DOHH2 (cell line): ENCODE measurements at regions not wholly inside any gene's neighbourhood (a gene's known extent, or its start where the extent isn't known, plus 50 kb on each side); places are given as distances from the start of the nearest gene placed in this dataset.

Experiments used
- H3F3A ChIP-seq: fragments of 200-600 bp; sonication (generic), shearing (Covaris generic); 2 replicates; pipeline ENCODE4 v1.6.0; 2016; ENCODE audit warnings: antibody characterized with exemption, mild to moderate bottlenecking; ENCODE audit not compliant: control insufficient read depth, insufficient read depth
- H3K27ac ChIP-seq: fragments of 200-600 bp; sonication (generic); 2 replicates; pipeline ENCODE4 v1.5.1; 2014; ENCODE audit warnings: low read depth, mild to moderate bottlenecking, low read length, moderate library complexity
- H3K27me3 ChIP-seq: fragments of 200-600 bp; sonication (generic); 2 replicates; pipeline ENCODE4 v1.6.1; 2014; ENCODE audit warnings: mild to moderate bottlenecking, low read length, mixed read lengths; ENCODE audit not compliant: control insufficient read depth
- H3K36me3 ChIP-seq: fragments of 200-600 bp; sonication (generic); 2 replicates; pipeline ENCODE4 v1.6.1; 2014; ENCODE audit warnings: mild to moderate bottlenecking, low read length, moderate library complexity, mixed read lengths; ENCODE audit not compliant: control insufficient read depth
- H3K4me1 ChIP-seq: fragments of 200-600 bp; sonication (generic); 2 replicates; pipeline ENCODE4 v1.6.1; 2014; ENCODE audit warnings: mild to moderate bottlenecking, low read length, mixed read lengths; ENCODE audit not compliant: control insufficient read depth
- H3K4me2 ChIP-seq: fragments of 200-600 bp; sonication (generic); 2 replicates; pipeline ENCODE4 v1.6.0; 2014; ENCODE audit warnings: mild to moderate bottlenecking, low read length, moderate library complexity
- H3K4me3 ChIP-seq: fragments of 200-600 bp; sonication (generic); 2 replicates; pipeline ENCODE4 v1.5.1; 2014; ENCODE audit warnings: mild to moderate bottlenecking, low read length, mixed read lengths
- H3K79me2 ChIP-seq: fragments of 200-600 bp; sonication (generic); 2 replicates; pipeline ENCODE4 v1.6.1; 2014; ENCODE audit warnings: mild to moderate bottlenecking, low read length, mixed read lengths; ENCODE audit not compliant: control insufficient read depth
- H3K9me2 ChIP-seq: fragments of 200-600 bp; sonication (generic); replicated peaks from 2 replicates; pipeline ENCODE4 v1.6.1; 2014; ENCODE audit warnings: mild to moderate bottlenecking, low read length, mixed read lengths; ENCODE audit not compliant: control insufficient read depth
- H3K9me3 ChIP-seq: fragments of 200-600 bp; sonication (generic); 2 replicates; pipeline ENCODE4 v1.6.1; 2014; ENCODE audit warnings: antibody characterized with exemption, low read length, mixed read lengths; ENCODE audit not compliant: control insufficient read depth, insufficient read depth
- H4K20me1 ChIP-seq: fragments of 200-600 bp; sonication (generic); 2 replicates; pipeline ENCODE4 v1.6.0; 2014; ENCODE audit warnings: low read depth, mild to moderate bottlenecking, antibody characterized with exemption, low read length, moderate library complexity; ENCODE audit not compliant: control insufficient read depth, insufficient read depth
- EZH2phosphoT487 ChIP-seq: fragments of 200-600 bp; sonication (generic); IDR thresholded peaks from 2 replicates; pipeline ENCODE4 v1.6.1; 2017; ENCODE audit warnings: borderline replicate concordance, mild to moderate bottlenecking, antibody characterized with exemption, low read length, moderate library complexity, mixed read lengths
- TF ChIP-seq, protein P1 (sequence below): fragments of 200-600 bp; sonication (generic); IDR thresholded peaks from one replicate; pipeline ENCODE4 v1.5.1; 2014; ENCODE audit warnings: antibody characterized with exemption, mild to moderate bottlenecking, low read depth, low read length; ENCODE audit not compliant: poor library complexity, severe bottlenecking

DNA sequence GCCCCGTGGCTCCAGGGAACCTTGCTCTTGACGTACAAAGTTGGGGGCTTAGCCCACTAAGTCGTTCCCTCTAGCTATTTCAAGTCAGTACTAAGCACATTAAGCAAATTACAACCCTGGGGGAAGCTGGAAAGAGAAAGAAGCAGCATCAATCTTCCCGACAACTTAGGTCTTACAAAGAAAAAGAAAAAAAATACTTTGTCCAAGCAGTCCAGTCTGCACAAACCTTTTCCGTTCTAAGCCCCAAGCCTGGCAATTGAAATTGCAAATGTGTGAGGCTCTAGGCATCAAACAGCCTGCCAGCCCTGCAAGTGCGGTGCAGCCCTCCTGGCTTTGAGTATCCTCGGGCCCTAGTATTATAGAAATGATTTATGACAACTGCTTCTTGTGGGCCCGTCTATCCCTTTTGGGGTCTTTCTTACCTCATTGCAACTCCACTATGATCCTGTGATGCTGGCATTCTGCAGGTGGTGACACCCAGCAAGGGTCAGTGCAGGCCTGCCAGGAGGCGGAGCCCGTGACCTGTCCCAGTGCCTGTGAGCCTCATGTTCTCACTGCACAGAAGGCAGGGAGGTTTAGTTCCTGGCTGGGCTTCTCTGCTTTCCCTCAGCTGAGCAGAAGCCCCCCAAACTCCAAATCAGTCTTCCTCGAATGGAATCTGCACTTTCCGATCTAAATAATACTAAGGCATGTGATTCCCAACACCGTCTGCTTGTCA lies 232.3 kb upstream of the IRX2 start:
- Histone ChIP-seq H4K20me1 (no peaks in the 10 kb centered on the region), H3K4me3 (no peak overlapping the region), H3K79me2 (no peaks in the 10 kb centered on the region), H3K27ac (no peak overlapping the region), H3K9me3 (no peaks in the 10 kb centered on the region; the same call in 1 of the 2 replicates), H3K36me3 (no peaks in the 10 kb centered on the region), H3F3A (no peaks in the 10 kb centered on the region), H3K4me1 (no peaks in the 10 kb centered on the region), H3K27me3 (no peaks in the 10 kb centered on the region), H3K4me2 (no peak overlapping the region), H3K9me2 (no peaks in the 10 kb centered on the region)
- TF ChIP-seq EZH2phosphoT487, result no peak
- TF ChIP-seq, protein P1, sequence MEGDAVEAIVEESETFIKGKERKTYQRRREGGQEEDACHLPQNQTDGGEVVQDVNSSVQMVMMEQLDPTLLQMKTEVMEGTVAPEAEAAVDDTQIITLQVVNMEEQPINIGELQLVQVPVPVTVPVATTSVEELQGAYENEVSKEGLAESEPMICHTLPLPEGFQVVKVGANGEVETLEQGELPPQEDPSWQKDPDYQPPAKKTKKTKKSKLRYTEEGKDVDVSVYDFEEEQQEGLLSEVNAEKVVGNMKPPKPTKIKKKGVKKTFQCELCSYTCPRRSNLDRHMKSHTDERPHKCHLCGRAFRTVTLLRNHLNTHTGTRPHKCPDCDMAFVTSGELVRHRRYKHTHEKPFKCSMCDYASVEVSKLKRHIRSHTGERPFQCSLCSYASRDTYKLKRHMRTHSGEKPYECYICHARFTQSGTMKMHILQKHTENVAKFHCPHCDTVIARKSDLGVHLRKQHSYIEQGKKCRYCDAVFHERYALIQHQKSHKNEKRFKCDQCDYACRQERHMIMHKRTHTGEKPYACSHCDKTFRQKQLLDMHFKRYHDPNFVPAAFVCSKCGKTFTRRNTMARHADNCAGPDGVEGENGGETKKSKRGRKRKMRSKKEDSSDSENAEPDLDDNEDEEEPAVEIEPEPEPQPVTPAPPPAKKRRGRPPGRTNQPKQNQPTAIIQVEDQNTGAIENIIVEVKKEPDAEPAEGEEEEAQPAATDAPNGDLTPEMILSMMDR, result no peak

DNA sequence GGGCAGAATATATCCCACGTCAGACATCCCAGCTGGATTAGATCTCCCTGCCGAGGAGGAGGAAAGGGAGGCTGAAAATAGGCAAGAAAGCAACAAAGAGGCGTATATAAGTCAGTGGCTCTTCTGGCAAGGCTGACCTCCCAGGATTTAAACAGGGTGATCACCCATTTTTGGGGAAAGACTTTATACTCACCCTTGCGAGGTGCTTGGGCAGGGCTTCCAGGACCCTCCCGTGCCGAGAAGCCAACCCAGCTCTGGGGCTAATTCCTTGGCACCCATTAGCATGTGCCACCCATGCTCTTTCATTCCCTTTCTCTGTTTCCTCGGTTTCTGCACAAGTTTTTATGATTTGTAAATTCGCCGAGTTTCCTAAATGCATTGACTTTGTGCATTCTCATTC lies 230.2 kb upstream of the IRX2 start:
- Histone ChIP-seq H3K4me1 (no peaks in the 10 kb centered on the region), H3K36me3 (no peaks in the 10 kb centered on the region), H3K27ac (no peak overlapping the region), H3K4me3 (no peak overlapping the region), H3K9me3 (no peaks in the 10 kb centered on the region; the same call in 1 of the 2 replicates), H4K20me1 (no peaks in the 10 kb centered on the region), H3K9me2 (no peaks in the 10 kb centered on the region), H3F3A (no peaks in the 10 kb centered on the region), H3K4me2 (no peak overlapping the region), H3K27me3 (no peaks in the 10 kb centered on the region), H3K79me2 (no peaks in the 10 kb centered on the region)
- no peak for TF ChIP-seq EZH2phosphoT487

DNA sequence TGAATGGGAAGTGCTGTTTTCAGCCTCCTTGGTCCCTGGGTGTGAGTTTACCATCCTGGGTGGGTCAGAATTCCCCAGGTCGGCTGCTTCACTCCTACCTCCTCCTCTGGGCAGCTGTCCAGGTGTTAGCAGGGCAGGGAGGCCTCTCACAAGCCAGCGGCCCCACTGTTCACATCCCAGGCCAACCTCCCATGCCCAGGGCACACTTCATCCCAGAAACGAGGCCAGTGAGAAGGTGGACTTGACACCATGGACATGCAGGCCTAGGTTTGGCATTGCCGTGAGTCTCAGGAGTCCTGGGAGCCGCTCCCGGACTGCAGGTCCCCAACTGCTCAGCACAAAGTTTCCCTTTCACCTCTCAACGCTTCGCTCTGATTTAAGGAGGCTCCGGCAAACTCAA lies 229.6 kb upstream of the IRX2 start:
- Histone ChIP-seq H3F3A (no peaks in the 10 kb centered on the region), H3K9me3 (no peaks in the 10 kb centered on the region; the same call in 1 of the 2 replicates), H3K9me2 (no peaks in the 10 kb centered on the region), H3K27ac (no peak overlapping the region), H4K20me1 (no peaks in the 10 kb centered on the region), H3K4me2 (no peak overlapping the region), H3K27me3 (no peaks in the 10 kb centered on the region), H3K4me3 (no peak overlapping the region), H3K4me1 (no peaks in the 10 kb centered on the region), H3K36me3 (no peaks in the 10 kb centered on the region), H3K79me2 (no peaks in the 10 kb centered on the region)
- TF ChIP-seq, protein P1, result no peak
- no peak for TF ChIP-seq EZH2phosphoT487

DNA sequence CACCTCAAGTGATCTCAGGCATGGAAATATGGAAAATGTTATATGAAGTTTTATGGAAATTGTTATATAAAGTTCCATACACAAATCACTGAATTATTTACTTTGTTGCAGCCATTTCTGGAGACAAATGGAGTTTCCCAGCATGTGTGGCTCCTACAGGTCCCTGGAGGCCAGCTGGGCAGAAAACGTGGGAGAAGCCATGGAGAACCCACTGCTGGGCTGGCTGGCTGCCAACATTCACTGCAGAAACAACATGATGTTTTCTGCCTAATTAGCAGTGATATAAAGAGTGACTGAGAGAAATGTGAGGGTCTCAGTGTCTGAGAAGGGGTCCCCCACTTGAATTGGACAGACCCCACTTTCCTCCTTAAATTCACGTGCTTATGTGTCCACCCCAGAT lies 208.8 kb upstream of the IRX2 start:
- no peak overlapping the region for H3K27ac ChIP-seq
- TF ChIP-seq, protein P1, result no peak
- TF ChIP-seq EZH2phosphoT487, result no peak
- peaks cover 12% of the 10 kb centered on the region for H3K9me3 ChIP-seq
- H3K4me2 ChIP-seq, result no peak overlapping the region
- no peaks in the 10 kb centered on the region for H3K79me2 ChIP-seq
- H3K4me3 ChIP-seq, result no peak overlapping the region
- no peaks in the 10 kb centered on the region for H3K4me1 ChIP-seq
- no peaks in the 10 kb centered on the region for H4K20me1 ChIP-seq
- no peaks in the 10 kb centered on the region for H3K36me3 ChIP-seq
- H3K27me3 ChIP-seq, result no peaks in the 10 kb centered on the region
- no peaks in the 10 kb centered on the region for H3K9me2 ChIP-seq
- no peaks in the 10 kb centered on the region for H3F3A ChIP-seq
